ENCODE measurements at regions not wholly inside any gene's neighbourhood (a gene's known extent, or its start where the extent isn't known, plus 50 kb on each side); places are given as distances from the start of the nearest gene placed in this dataset.

DNA sequence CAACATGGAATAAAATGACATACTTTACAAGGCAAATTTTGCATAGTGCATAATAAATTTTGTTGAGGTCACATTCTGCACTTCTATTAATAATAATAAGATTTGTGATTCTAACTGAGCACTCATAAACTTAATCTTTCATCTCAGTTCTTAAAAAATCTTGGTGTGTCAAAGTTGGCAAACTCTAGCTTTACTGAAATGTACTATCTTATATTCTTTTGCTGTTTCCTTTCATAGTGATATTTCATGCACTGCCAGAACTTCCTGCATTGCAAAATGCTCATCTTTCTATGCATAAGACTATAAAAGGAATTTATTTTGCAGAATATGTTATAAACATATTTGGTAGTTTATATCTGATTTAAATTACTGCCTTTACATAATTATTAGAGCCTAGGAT, 797.6 kb downstream of the ADGRL2 start:
- H3K27me3 ChIP-seq (ENCODE audit: control insufficient read depth, insufficient read depth, low read length), result no peaks in the 10 kb centered on the region
- H2BK15ac ChIP-seq (ENCODE audit: low read depth, low read length), result no peak overlapping the region
- H2AK9ac ChIP-seq (replicated peaks; ENCODE audit: low read depth, low read length, poor library complexity), result no peak overlapping the region
- no peak overlapping the region for H3K4ac ChIP-seq (ENCODE audit: low read depth, low read length)
- no TSS peak for BruUV-seq (replicated peaks)
- H4K5ac ChIP-seq (ENCODE audit: low read depth, low read length), result no peak overlapping the region
- H3K4me3 ChIP-seq (ENCODE audit: insufficient read depth, low read depth, low read length), result no peak overlapping the region
- ATAC-seq (ENCODE audit: low read depth) (no peak), DNase-seq (no peak)
- intact Hi-C loops (cut with micrococcal nuclease) (no loop called here), dilution Hi-C loops (cut with HindIII; ENCODE audit: low sequenced_read_pairs, unreplicated experiment) (no loop called here), in situ Hi-C loops (cut with MboI; ENCODE audit: low sequenced_read_pairs) (no loop called here)
- no peaks in the 10 kb centered on the region for H3K9me1 ChIP-seq (ENCODE audit: insufficient read depth, low read length)
- TF ChIP-seq SMC3 (IDR thresholded peaks at IDR 0.05; ENCODE audit: low read depth, low read length) (no peak), RFX5 (IDR thresholded peaks at IDR 0.05; ENCODE audit: low read depth, low read length) (no peak), RAD21 (IDR thresholded peaks at IDR 0.05; ENCODE audit: low read length) (no peak), FOS (IDR thresholded peaks at IDR 0.05; ENCODE audit: low read depth, low read length) (no peak), CEBPB (IDR thresholded peaks at IDR 0.05; ENCODE audit: low read depth, low read length) (no peak), MAFK (IDR thresholded peaks at IDR 0.05; ENCODE audit: low read depth, low read length) (no peak), BHLHE40 (IDR thresholded peaks at IDR 0.05; ENCODE audit: low read depth, low read length) (no peak), MXI1 (IDR thresholded peaks at IDR 0.05; ENCODE audit: borderline replicate concordance, low read depth, low read length) (no peak), CHD1 (IDR thresholded peaks at IDR 0.05; ENCODE audit: low read depth, low read length) (no peak), MAZ (IDR thresholded peaks at IDR 0.05; ENCODE audit: borderline replicate concordance, low read depth, low read length) (no peak), POLR2A (IDR thresholded peaks at IDR 0.05; ENCODE audit: low read depth, low read length) (no peak), RCOR1 (IDR thresholded peaks at IDR 0.05; ENCODE audit: insufficient replicate concordance, low read length) (no peak)
- TF ChIP-seq, protein P1, sequence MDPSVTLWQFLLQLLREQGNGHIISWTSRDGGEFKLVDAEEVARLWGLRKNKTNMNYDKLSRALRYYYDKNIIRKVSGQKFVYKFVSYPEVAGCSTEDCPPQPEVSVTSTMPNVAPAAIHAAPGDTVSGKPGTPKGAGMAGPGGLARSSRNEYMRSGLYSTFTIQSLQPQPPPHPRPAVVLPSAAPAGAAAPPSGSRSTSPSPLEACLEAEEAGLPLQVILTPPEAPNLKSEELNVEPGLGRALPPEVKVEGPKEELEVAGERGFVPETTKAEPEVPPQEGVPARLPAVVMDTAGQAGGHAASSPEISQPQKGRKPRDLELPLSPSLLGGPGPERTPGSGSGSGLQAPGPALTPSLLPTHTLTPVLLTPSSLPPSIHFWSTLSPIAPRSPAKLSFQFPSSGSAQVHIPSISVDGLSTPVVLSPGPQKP (IDR thresholded peaks at IDR 0.05; ENCODE audit: borderline replicate concordance, low read depth, low read length), result no peak
- TF ChIP-seq, protein P2, sequence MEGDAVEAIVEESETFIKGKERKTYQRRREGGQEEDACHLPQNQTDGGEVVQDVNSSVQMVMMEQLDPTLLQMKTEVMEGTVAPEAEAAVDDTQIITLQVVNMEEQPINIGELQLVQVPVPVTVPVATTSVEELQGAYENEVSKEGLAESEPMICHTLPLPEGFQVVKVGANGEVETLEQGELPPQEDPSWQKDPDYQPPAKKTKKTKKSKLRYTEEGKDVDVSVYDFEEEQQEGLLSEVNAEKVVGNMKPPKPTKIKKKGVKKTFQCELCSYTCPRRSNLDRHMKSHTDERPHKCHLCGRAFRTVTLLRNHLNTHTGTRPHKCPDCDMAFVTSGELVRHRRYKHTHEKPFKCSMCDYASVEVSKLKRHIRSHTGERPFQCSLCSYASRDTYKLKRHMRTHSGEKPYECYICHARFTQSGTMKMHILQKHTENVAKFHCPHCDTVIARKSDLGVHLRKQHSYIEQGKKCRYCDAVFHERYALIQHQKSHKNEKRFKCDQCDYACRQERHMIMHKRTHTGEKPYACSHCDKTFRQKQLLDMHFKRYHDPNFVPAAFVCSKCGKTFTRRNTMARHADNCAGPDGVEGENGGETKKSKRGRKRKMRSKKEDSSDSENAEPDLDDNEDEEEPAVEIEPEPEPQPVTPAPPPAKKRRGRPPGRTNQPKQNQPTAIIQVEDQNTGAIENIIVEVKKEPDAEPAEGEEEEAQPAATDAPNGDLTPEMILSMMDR (conservative IDR thresholded peaks at IDR 0.05; ENCODE audit: low read depth, low read length), result no peak
- H3K9me3 ChIP-seq (ENCODE audit: control insufficient read depth, insufficient read depth, low read length), result peaks cover 2% of the 10 kb centered on the region; the same call in 1 of the 2 replicates
- H3K36me3 ChIP-seq (ENCODE audit: control insufficient read depth, insufficient read depth, low read length), result no peaks in the 10 kb centered on the region
- POLR2A ChIA-PET (ENCODE audit: unreplicated experiment), result no interaction called here
- H3K23ac ChIP-seq (ENCODE audit: low read depth, low read length), result no peak overlapping the region
- H2BK20ac ChIP-seq (ENCODE audit: low read depth, low read length), result no peak overlapping the region
- H4K8ac ChIP-seq (ENCODE audit: low read depth in 2 of 2, low read length in 2 of 2), result no peak overlapping the region
- no peak overlapping the region for H2BK5ac ChIP-seq (ENCODE audit: low read depth, low read length, poor library complexity, severe bottlenecking)
- H3K4me2 ChIP-seq (ENCODE audit: low read depth, low read length), result no peak overlapping the region
- H2BK120ac ChIP-seq (ENCODE audit: low read depth, low read length), result no peak overlapping the region
- no peaks in the 10 kb centered on the region for H3K79me1 ChIP-seq (ENCODE audit: low read depth in 1 of 2, low read length in 2 of 2)
- H4K91ac ChIP-seq (ENCODE audit: insufficient read depth, low read depth, low read length), result no peak overlapping the region
- no peak overlapping the region for H3K18ac ChIP-seq (ENCODE audit: low read depth, low read length)
- H3K4me1 ChIP-seq (ENCODE audit: control insufficient read depth, insufficient read depth, low read length), result no peaks in the 10 kb centered on the region
- H3K56ac ChIP-seq (ENCODE audit: extremely low read depth, insufficient read depth, low read length), result no peak overlapping the region
- CTCF ChIA-PET, result no interaction called here
- H4K20me1 ChIP-seq (ENCODE audit: insufficient read depth, low read length), result no peaks in the 10 kb centered on the region
- H2AK5ac ChIP-seq (ENCODE audit: low read depth, low read length), result no peak overlapping the region
- no peak overlapping the region for H3K14ac ChIP-seq (replicated peaks; ENCODE audit: low read depth, low read length)
- no peak overlapping the region for H3K9ac ChIP-seq (ENCODE audit: low read depth, low read length)
- H3K27ac ChIP-seq (ENCODE audit: insufficient read depth, low read length), result no peak overlapping the region
- H2AFZ ChIP-seq (replicated peaks; ENCODE audit: low read length, poor library complexity), result no peak overlapping the region
